GM18520 (cell line): ENCODE measurements at regions not wholly inside any gene's neighbourhood (a gene's known extent, or its start where the extent isn't known, plus 50 kb on each side); places are given as distances from the start of the nearest gene placed in this dataset.
"Not testable (repeated sequence)": the region's sequence is repeated elsewhere in the genome, so short reads cannot be mapped to it uniquely, and the experiment has no call there.

Experiments used
- ATAC-seq: cut with Tn5 transposase; IDR thresholded peaks from one replicate; pipeline ENCODE4 v1.9.1; 2021; ENCODE audit not compliant: unreplicated experiment

DNA sequence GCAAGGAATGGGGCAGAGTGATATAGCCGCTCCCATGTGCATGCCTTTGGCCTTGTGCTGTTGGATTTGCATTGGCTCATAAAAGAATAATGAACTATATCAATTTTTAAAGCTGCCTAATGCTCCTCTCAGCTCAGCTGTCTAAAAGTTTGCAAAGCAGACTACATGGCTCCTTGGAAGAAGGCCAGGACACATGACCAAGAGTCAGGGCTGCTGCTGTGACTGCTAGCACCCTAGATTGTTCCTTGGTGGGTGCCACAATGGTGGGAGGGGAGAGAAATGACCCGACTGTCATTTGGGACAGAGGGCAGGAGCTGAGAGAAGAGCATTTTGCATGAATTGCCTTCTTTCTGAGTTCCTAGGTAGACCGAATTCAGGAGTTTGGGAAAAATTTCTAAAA is 307.9 kb downstream of the PDCD6IP start:
- no peak for ATAC-seq

- ATAC-seq = no peak
These were observed 308.4 kb downstream of the PDCD6IP start for GRCh38 chr3:34106879-34107278.

GRCh38 chr3:34107669-34108068 is 309.2 kb downstream of the PDCD6IP start:
- peak; percentile 29 for ATAC-seq

GRCh38 chr3:34109021-34109420 is 310.6 kb downstream of the PDCD6IP start:
- ATAC-seq = no peak

- ATAC-seq = no peak
These were observed 311.4 kb downstream of the PDCD6IP start for GRCh38 chr3:34109846-34110245.

GRCh38 chr3:34111361-34111760 is 312.9 kb downstream of the PDCD6IP start:
- no peak for ATAC-seq

DNA sequence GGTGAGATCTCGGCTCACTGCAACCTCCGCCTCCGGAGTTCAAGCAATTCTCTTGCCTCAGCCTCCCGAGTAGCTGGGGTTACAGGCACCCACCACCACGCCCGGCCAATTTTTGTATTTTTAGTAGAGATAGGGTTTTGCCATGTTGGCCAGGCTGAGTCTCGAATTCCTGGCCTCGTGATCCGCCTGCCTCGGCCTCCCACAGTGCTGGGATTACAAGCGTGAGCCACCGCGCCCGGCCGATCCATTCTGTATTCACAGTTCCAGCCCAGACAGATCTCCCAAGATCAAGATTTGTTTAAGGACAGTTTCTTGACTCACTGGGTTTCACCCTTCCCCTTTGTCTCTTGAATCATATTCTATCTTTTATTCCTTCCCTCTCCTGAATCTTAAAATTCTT is 313.8 kb downstream of the PDCD6IP start:
- not testable (repeated sequence) for ATAC-seq

- no peak for ATAC-seq
These were observed 332.7 kb downstream of the PDCD6IP start for GRCh38 chr3:34131091-34131490.

DNA sequence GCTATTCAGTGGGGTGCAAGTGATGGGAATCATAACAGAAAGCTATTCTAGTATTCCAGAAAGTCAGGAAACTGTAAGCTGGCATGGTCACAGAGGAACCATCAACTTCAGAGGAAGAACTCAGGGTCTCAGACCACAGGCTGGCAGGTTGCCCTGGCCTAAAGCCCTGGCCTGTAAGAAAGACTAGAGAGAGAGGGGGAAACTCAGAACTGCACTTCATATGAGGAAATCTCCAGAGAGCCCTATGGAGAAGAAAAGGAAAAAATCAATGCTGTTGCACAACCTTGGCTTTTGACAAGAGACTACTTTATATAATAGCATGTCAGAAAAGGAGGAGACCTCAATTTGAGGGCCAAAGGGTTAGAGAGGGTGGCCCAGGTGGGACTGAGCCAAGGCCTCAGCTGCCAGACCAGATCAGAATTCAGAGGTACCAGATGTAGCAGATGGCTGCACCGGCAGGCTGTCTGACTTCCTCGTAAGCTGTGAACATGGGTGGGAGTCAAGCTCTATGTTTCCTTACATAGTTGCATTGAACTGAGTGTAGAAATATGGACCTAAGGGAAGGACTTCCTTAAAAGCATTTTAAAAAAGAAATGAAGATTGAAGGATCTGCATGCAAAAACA is 333.8 kb downstream of the PDCD6IP start:
- no peak for ATAC-seq

DNA sequence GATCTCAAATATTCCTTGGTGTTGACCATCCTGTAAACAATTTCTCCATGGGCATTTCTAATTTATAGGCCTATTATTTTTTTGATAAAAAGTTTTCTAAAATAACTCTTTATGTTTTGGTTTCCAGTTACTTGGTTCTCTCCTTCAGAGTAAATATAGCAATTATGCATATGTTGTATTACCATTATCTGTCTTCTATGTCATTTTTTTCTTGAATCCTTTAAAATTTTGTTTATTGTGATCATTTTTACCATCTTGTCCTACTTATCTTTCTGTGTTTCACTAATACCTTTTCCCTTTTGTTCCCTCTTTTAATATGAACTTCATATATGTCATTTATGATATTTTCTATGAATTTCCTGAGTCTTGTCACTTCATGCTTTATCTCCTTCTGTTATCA is 341.1 kb downstream of the PDCD6IP start:
- ATAC-seq = no peak

GRCh38 chr3:34140616-34141015 is 342.2 kb downstream of the PDCD6IP start:
- no peak for ATAC-seq

GRCh38 chr3:34141841-34142337 is 343.5 kb downstream of the PDCD6IP start:
- no peak for ATAC-seq

GRCh38 chr3:34145796-34146195 is 347.4 kb downstream of the PDCD6IP start:
- ATAC-seq = no peak

DNA sequence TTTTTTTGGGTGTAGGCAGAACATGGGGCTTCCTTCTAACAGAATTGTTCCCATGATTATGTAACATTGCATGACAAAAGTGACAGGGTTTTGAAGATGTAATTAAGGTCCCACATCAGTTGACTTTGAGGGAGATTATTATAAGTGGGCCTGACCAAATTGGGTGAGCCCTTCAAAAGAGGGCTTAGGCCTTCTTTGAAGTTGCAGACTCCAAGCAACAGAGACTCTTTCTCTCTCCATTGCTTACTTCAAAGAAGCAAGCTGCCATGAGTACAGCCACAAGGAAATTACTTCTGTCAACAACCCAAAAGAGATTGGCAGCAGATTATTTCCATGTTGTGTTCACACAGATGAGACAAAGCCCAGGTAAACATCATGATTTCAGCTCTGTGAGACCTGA is 348.2 kb downstream of the PDCD6IP start:
- no peak for ATAC-seq

GRCh38 chr3:34150992-34151391 is 352.6 kb downstream of the PDCD6IP start:
- no peak for ATAC-seq

DNA sequence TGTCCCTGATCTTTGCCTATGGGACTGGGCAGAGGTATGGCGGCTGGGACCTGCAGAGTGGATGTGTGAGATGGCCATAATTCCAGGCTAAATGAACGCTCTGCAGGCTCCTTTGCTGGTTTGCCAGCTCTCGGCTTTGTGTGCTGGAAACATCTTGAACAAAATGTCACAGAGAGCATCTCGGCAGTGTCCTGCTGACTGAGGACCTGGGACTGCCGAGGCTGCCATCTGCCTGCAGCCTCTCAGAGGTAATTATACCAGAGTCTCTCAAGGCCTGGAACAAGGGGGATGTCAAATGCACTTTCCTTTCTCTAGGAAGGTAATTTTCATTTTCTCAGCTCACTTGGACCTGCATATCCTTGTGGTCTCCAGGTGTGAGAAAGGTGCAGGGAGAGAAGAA is 354.2 kb downstream of the PDCD6IP start:
- no peak for ATAC-seq

DNA sequence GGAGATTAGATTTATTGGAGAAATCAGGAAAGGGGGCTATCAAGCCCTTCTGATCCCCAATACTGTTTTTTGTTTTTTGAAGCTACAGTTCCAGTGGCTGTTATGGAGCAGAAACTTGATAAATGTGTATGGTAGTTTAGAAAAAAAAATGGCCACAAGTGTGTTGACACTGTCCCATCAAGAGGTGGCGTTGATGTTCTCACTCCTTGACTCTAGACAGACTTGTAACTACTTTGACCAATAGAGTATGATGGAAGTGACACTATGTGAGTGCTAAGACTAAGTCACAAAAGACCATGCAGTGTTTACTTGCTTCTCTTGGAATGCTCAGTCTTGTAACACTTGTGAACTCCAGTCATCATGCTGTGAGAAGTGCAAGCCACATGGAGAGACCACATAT is 356.7 kb downstream of the PDCD6IP start:
- no peak for ATAC-seq

GRCh38 chr3:34155666-34156065 is 357.2 kb downstream of the PDCD6IP start:
- ATAC-seq = no peak

DNA sequence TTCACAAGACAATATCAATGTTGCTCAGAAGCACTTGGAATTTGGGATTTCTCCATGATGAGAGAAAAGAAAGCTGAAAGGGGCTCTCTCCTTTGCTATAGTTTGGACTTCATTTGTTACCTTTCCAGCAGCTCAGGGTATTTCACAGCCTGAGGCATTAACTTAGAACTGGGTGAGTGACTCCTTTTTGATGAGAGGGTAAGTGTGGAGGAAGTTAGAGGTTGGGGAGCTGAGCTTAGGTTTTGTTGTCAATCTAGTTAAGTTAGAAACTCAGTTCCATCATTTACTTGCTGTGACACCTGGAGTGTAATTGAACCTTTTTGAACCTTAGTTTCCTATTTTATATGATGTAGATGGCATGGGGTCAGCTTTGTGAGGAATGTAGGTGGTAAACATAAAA is 359.1 kb downstream of the PDCD6IP start:
- ATAC-seq = no peak

DNA sequence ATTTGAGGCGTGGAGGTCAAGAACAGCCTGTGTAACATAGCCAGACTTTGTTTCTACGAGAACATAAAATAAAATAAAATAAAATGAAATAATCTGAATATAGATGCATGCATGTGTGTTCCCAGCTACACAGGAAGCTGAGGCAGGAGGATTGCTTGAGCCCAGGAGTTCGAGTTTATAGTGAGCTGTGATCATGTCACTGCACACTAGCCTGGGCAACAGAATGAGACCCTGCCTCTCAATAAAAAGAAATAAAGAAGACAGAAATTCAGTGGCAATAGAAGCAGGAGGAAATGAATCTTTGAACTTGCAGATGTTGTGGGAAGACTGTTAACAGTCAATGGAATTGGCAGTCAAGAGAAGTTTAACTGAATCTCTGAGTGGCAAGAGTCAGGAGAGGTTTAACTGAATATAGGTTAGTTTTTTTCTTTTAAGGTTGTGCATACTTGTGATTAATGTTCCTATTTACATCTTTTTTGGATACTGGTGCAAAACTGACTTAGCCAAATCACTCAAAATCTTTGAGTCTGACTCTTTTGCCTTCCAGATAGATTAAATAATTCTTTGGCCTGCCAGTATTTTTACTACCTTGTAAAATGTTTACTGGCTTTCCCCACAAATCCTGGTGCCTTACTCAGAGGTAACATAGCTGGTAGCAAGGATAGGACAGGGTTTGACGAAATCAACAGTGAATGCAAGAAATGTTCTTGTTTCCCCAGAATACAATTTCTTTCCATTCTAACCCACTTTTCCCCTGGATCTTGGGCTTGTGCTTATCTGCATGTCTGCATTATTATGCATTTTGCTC is 361.4 kb downstream of the PDCD6IP start:
- ATAC-seq = no peak

DNA sequence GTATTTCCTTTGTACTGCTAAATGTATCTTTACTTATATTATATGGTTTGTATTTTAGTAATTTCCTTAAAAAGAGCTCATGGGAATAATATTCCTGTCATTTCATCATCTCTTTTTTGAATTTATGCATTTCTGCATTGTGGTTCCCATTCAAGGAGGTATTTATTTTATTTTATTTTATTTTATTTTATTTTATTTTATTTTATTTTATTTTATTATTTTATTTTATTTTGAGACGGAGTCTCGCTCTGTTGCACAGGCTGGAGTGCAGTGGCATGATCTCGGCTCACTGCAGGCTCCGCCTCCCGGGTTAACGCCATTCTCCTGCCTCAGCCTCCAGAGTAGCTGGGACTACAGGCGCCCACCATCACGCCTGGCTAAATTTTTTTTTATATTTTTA is 371.2 kb downstream of the PDCD6IP start:
- not testable (repeated sequence) for ATAC-seq

GRCh38 chr3:34174740-34175139 is 376.3 kb downstream of the PDCD6IP start:
- no peak for ATAC-seq
